SU-DHL-6 (cell line): ENCODE measurements at regions not wholly inside any gene's neighbourhood (a gene's known extent, or its start where the extent isn't known, plus 50 kb on each side); places are given as distances from the start of the nearest gene placed in this dataset.

Experiments
- H2AFZ ChIP-seq: fragments of 200-600 bp; sonication (generic); 2 replicates; pipeline ENCODE4 v1.6.1; 2014; ENCODE audit warnings: low read depth, mild to moderate bottlenecking, moderate library complexity, mixed read lengths, antibody characterized with exemption, low read length; ENCODE audit not compliant: severe bottlenecking
- H3F3A ChIP-seq: fragments of 200-600 bp; shearing (Covaris generic); 2 replicates; pipeline ENCODE4 v1.6.0; 2016; ENCODE audit warnings: antibody characterized with exemption, mild to moderate bottlenecking; ENCODE audit not compliant: insufficient read depth
- H3K27ac ChIP-seq: fragments of 200-600 bp; sonication (generic); 2 replicates; pipeline ENCODE4 v1.5.1; 2016; ENCODE audit warnings: low read depth, mild to moderate bottlenecking, low read length, moderate library complexity, mixed read lengths
- H3K27me3 ChIP-seq: fragments of 200-600 bp; sonication (generic), shearing (Covaris generic); 2 replicates; pipeline ENCODE4 v1.6.0; 2014; ENCODE audit warnings: mild to moderate bottlenecking, low read length
- H3K36me3 ChIP-seq: fragments of 200-600 bp; sonication (generic); 2 replicates; pipeline ENCODE4 v1.6.1; 2014; ENCODE audit warnings: mild to moderate bottlenecking, low read length, mixed read lengths
- H3K4me2 ChIP-seq: fragments of 300-600, 200-600 bp; shearing (Covaris generic), sonication (generic); 2 replicates; pipeline ENCODE4 v1.6.0; 2014; ENCODE audit warnings: low read length, low read depth, mild to moderate bottlenecking; ENCODE audit not compliant: poor library complexity, severe bottlenecking
- H3K4me3 ChIP-seq: fragments of 200-600 bp; sonication (generic); 2 replicates; pipeline ENCODE4 v1.5.1; 2014; ENCODE audit warnings: antibody characterized with exemption, low read length, mild to moderate bottlenecking, mixed read lengths; ENCODE audit not compliant: insufficient read depth, poor library complexity, severe bottlenecking
- H3K79me2 ChIP-seq: fragments of 200-600 bp; sonication (generic); 2 replicates; pipeline ENCODE4 v1.6.1; 2014; ENCODE audit warnings: mild to moderate bottlenecking, low read length, moderate library complexity; ENCODE audit not compliant: insufficient read depth
- H3K9ac ChIP-seq: fragments of 200-600 bp; sonication (generic); 2 replicates; pipeline ENCODE4 v1.7.0; 2014; ENCODE audit warnings: mild to moderate bottlenecking, low read length
- H3K9me2 ChIP-seq: fragments of 200-600 bp; sonication (generic); replicated peaks from 2 replicates; pipeline ENCODE4 v1.6.1; 2014; ENCODE audit warnings: low read length; ENCODE audit not compliant: insufficient read depth
- H3K9me3 ChIP-seq: fragments of 200-600 bp; sonication (generic); 2 replicates; pipeline ENCODE4 v1.6.1; 2014; ENCODE audit warnings: low read length, mixed read lengths; ENCODE audit not compliant: insufficient read depth
- H4K20me1 ChIP-seq: fragments of 200-600 bp; sonication (generic); 2 replicates; pipeline ENCODE4 v1.6.1; 2014; ENCODE audit warnings: low read depth, mild to moderate bottlenecking, antibody characterized with exemption, low read length, moderate library complexity, mixed read lengths
- EZH2phosphoT487 ChIP-seq: fragments of 200-600 bp; sonication (generic), shearing (Covaris generic); conservative IDR thresholded peaks from 2 replicates; pipeline ENCODE4 v1.6.1; 2018; ENCODE audit warnings: mild to moderate bottlenecking, antibody characterized with exemption, low read length, moderate library complexity, mixed read lengths
- TF ChIP-seq, protein P1 (sequence below): fragments of 200-600 bp; sonication (generic); IDR thresholded peaks from one replicate; pipeline ENCODE4 v1.5.1; 2017; ENCODE audit warnings: antibody characterized with exemption, mild to moderate bottlenecking, low read length, moderate library complexity; ENCODE audit not compliant: insufficient read depth, poor library complexity, severe bottlenecking

DNA sequence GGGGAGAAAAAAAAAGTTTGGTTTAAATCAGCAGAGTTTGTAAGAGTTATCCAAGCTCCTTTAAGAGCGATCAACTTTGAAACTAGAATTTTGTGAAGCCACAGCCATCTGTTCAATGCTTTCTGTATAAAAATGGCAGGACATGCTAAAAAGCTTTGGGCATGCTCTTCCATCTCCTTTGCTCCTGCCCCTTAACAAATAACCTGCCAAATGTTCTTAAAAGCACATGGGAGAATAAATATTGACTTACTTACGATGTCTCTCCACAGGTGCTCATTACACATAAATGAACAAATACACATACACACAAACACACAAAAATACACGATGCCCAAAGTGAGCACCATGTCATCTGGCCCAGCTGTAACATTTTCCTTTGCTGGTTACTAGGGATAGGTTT is 211.8 kb upstream of the DPH6 start:
- Histone ChIP-seq H3K4me3 (no peak overlapping the region), H3K27ac (no peak overlapping the region), H3K27me3 (no peaks in the 10 kb centered on the region), H2AFZ (no peak overlapping the region), H3F3A (no peaks in the 10 kb centered on the region), H3K4me2 (no peak overlapping the region), H3K79me2 (no peaks in the 10 kb centered on the region), H3K9me2 (no peaks in the 10 kb centered on the region), H3K9me3 (no peaks in the 10 kb centered on the region), H3K36me3 (no peaks in the 10 kb centered on the region), H3K9ac (no peak overlapping the region), H4K20me1 (no peaks in the 10 kb centered on the region)
- TF ChIP-seq EZH2phosphoT487, result no peak
- TF ChIP-seq, protein P1, sequence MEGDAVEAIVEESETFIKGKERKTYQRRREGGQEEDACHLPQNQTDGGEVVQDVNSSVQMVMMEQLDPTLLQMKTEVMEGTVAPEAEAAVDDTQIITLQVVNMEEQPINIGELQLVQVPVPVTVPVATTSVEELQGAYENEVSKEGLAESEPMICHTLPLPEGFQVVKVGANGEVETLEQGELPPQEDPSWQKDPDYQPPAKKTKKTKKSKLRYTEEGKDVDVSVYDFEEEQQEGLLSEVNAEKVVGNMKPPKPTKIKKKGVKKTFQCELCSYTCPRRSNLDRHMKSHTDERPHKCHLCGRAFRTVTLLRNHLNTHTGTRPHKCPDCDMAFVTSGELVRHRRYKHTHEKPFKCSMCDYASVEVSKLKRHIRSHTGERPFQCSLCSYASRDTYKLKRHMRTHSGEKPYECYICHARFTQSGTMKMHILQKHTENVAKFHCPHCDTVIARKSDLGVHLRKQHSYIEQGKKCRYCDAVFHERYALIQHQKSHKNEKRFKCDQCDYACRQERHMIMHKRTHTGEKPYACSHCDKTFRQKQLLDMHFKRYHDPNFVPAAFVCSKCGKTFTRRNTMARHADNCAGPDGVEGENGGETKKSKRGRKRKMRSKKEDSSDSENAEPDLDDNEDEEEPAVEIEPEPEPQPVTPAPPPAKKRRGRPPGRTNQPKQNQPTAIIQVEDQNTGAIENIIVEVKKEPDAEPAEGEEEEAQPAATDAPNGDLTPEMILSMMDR, result no peak

DNA sequence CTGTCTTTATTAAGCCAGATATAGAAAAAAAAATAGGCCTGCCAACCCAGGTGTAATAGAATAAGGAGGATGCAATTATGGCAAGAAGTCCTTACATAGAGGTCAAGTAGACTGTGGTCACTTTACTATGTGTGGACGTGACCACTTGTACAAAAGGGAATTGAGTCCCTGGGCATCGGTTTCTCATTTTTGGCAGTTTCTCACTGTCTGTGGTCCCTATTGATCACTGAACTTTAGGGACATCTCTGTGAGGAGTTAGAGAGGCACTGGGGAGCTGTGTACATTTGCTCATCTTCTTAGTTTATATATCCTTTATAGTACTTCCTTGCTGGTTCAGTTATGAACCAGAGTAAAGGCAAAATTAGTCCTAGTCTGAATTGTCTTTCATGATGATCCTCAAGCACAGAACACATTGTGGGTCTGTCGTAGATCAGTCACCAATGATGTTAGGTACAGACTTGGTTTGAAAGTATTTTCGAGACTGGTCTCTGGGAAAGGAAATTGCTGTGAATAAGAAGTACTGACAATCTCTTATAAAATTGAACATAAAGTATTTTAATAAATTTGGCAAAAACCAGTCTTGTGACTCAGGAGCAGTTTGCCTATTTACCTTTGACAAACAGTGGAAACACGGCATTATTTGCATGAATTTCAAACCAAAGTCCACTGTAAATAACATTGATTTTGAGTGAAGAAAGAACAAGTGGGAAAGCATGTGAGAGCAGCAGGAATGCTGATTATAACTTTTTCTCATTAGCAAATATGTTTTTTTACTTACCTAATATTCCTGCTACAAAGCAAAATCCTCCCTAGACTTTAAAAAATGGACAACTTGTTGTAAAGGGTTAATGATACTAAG is 218.9 kb upstream of the DPH6 start:
- H3K4me2 ChIP-seq, result no peak overlapping the region
- no peak for TF ChIP-seq EZH2phosphoT487
- TF ChIP-seq, protein P1, result no peak
- no peak overlapping the region for H3K4me3 ChIP-seq

DNA sequence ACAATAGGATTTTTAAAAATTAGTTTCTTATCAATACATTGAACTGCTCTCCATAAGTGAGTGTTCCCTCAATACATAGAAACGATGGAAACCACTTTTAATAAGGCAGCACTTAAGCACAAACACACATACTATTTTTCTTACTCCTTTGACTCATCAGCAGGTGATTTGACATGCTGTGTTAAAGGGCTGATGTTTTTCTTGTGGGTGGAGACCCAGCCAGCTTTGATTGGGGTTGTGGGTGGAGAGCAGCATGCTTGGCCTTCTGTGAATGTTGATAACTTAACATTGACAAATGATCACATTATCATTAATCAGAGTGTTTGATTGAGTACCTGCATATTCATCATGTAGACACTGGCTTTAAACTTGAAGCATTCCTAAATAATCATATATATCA is 223.0 kb upstream of the DPH6 start:
- Histone ChIP-seq H3K27ac (no peak overlapping the region), H3K79me2 (no peaks in the 10 kb centered on the region), H3K36me3 (no peaks in the 10 kb centered on the region), H3K9me3 (no peaks in the 10 kb centered on the region), H2AFZ (no peak overlapping the region), H3K9me2 (no peaks in the 10 kb centered on the region), H3F3A (no peaks in the 10 kb centered on the region), H3K4me3 (no peak overlapping the region), H4K20me1 (no peaks in the 10 kb centered on the region), H3K27me3 (no peaks in the 10 kb centered on the region), H3K4me2 (no peak overlapping the region), H3K9ac (no peak overlapping the region)
- TF ChIP-seq, protein P1, result no peak
- TF ChIP-seq EZH2phosphoT487, result no peak

More for the DNA sequence above, 218.9 kb upstream of the DPH6 start:
- no peak overlapping the region for H3K27ac ChIP-seq
- H3K36me3 ChIP-seq, result no peaks in the 10 kb centered on the region
- no peaks in the 10 kb centered on the region for H3K27me3 ChIP-seq
- H2AFZ ChIP-seq, result no peak overlapping the region
- H3K9me3 ChIP-seq, result no peaks in the 10 kb centered on the region
- H3K79me2 ChIP-seq, result no peaks in the 10 kb centered on the region
- no peak overlapping the region for H3K9ac ChIP-seq
- no peaks in the 10 kb centered on the region for H4K20me1 ChIP-seq
- H3F3A ChIP-seq, result no peaks in the 10 kb centered on the region
- no peaks in the 10 kb centered on the region for H3K9me2 ChIP-seq
